Body of pancreas (tissue), 4 donors: ENCODE measurements at regions not wholly inside any gene's neighbourhood (a gene's known extent, or its start where the extent isn't known, plus 50 kb on each side); places are given as distances from the start of the nearest gene placed in this dataset.

ENCODE experiments used
- ATAC-seq: fragments of 150-250 bp; one replicate; pipeline ENCODE4 v1.9.1; 2016
- DNase-seq, 4 donors: peaks; one replicate each; pipeline ENCODE4 v3.0.0-alpha.2; 2019
- H3K27ac ChIP-seq, 4 donors: fragments of 200-600 bp; sonication (generic); 1 replicate in 3 of 4; 2 replicates in 1 of 4; pipeline versions ENCODE4 v1.5.1 to v1.6.1; 2016 to 2019; ENCODE audit warnings: mild to moderate bottlenecking in 1 of 4, mixed read lengths in 1 of 4, moderate library complexity in 1 of 4
- H3K27me3 ChIP-seq, 2 donors: fragments of 200-600 bp; sonication (generic); one replicate each; pipeline ENCODE4 v1.6.0; 2016; ENCODE audit warnings: mild to moderate bottlenecking in 1 of 2
- H3K36me3 ChIP-seq, 2 donors: fragments of 200-600 bp; sonication (generic); replicated peaks in 1 of 2; 2 replicates each; pipeline ENCODE4 v1.5.1; 2016; ENCODE audit warnings: low read depth in 2 of 2; ENCODE audit not compliant: insufficient read depth in 1 of 2
- H3K4me1 ChIP-seq: fragments of 200-600 bp; sonication (generic); one replicate; pipeline ENCODE4 v1.6.0; 2016
- H3K4me3 ChIP-seq, 2 donors: fragments of 200-600 bp; sonication (generic); 1 replicate in 1 of 2; 2 replicates in 1 of 2; pipeline ENCODE4 v1.5.1; 2016 to 2019
- H3K9me3 ChIP-seq, 3 donors: fragments of 200-600 bp; sonication (generic); 1 replicate in 2 of 3; 2 replicates in 1 of 3; pipeline ENCODE4 v1.5.1; 2016
- POLR2A ChIP-seq, 3 donors: fragments of 450-650 bp; IDR thresholded peaks; one replicate each; pipeline ENCODE4 v1.6.1; 2016; ENCODE audit warnings: antibody characterized with exemption in 3 of 3, mild to moderate bottlenecking in 2 of 3
- WGBS, 2 donors: methylation state at CpG; one replicate each; pipeline ENCODE4 v1.1.5; 2017; 5-methylcytosine and 5-hydroxymethylcytosine counted together
- intact Hi-C: fragments of 100-400 bp; cut with DNase I; formaldehyde crosslinking; loops from one replicate; pipeline ENCODE4 v1.15.1; 2023
- TF ChIP-seq, protein P1 (sequence below), 7 experiments: fragments of 450-650 bp in 4 of 7; fragments of 200-600 bp in 3 of 7; sonication (generic) in 3 of 7; IDR thresholded peaks; one replicate each; pipeline ENCODE4 v1.5.1; 2016 to 2019; ENCODE audit warnings: antibody characterized with exemption in 7 of 7

DNA sequence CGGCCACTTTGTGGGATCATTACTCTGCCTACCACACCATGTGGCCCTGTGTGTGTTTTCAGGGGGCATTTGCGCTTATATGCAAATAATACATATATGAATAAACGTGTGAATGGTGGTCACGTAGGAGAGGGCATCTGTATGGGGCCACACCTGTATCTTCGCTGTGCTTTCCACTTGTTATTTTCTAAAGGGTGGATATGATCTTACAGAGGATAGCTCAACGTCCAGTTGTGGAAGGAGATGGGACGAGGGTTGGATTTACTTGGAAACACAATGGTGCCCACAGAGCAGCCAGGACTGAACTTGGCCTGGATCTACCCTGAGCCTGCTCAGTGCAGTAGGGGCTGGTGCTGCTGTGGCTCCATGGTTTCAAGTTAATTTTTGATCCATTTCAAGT is 93.3 kb downstream of the YTHDF1 start:
- H3K9me3 ChIP-seq, result no peaks in the 10 kb centered on the region
- no peak for TF ChIP-seq POLR2A (IDR thresholded peaks at IDR 0.05)
- TF ChIP-seq, protein P1, sequence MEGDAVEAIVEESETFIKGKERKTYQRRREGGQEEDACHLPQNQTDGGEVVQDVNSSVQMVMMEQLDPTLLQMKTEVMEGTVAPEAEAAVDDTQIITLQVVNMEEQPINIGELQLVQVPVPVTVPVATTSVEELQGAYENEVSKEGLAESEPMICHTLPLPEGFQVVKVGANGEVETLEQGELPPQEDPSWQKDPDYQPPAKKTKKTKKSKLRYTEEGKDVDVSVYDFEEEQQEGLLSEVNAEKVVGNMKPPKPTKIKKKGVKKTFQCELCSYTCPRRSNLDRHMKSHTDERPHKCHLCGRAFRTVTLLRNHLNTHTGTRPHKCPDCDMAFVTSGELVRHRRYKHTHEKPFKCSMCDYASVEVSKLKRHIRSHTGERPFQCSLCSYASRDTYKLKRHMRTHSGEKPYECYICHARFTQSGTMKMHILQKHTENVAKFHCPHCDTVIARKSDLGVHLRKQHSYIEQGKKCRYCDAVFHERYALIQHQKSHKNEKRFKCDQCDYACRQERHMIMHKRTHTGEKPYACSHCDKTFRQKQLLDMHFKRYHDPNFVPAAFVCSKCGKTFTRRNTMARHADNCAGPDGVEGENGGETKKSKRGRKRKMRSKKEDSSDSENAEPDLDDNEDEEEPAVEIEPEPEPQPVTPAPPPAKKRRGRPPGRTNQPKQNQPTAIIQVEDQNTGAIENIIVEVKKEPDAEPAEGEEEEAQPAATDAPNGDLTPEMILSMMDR (IDR thresholded peaks at IDR 0.05), result no peak
- no peak for DNase-seq
- H3K4me3 ChIP-seq, result no peak overlapping the region
- H3K27ac ChIP-seq, result no peak overlapping the region
- no peaks in the 10 kb centered on the region for H3K27me3 ChIP-seq
- intact Hi-C loops, result no loop called here
- H3K36me3 ChIP-seq, result no peaks in the 10 kb centered on the region
- H3K4me1 ChIP-seq, result no peaks in the 10 kb centered on the region
- ATAC-seq, result no peak
- WGBS, 2 donors, result 48 to 57% methylated on average over 7 of the region's 7 CpGs

DNA sequence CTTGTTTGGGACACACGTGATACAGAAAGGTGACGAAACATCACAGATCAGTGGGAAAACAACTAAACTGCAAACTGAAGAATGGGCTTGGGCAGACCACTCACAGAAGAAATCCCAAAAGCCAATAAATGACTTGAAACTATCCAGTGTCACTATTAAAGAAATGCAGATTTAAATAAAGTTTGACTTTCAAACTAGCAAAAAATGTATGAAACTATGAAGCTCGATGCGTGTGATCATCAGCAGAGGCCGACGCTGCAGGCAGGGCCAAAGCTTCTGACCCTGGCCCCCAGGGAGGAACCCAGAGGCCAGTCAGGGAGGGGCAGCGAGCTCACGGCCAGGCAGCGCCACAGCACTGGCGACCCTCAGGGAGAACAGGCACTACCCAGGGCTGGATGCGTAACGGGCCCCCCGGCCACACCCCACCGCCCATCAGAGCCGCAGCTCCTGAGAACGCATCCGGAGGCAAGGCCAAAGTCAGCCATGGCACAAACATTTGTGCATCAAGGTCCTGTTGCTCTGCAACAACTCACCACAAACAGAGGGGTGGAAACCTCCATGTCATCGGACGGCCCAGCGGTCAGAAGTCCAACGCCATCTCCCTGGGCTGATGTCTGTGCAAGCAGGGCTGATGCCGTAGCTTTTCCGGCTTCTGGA is 94.1 kb downstream of the YTHDF1 start:
- Histone ChIP-seq H3K27ac (no peak overlapping the region), H3K36me3 (no peaks in the 10 kb centered on the region), H3K4me1 (no peaks in the 10 kb centered on the region), H3K27me3 (peaks cover 0 to under 1% of the 10 kb centered on the region in 2 donors), H3K4me3 (no peak overlapping the region), H3K9me3 (no peaks in the 10 kb centered on the region)
- no peak for ATAC-seq
- 68 to 80% methylated on average over 11 to 23 of the region's 23 CpGs for WGBS, 2 donors
- TF ChIP-seq, protein P1 (IDR thresholded peaks at IDR 0.05), result no peak
- TF ChIP-seq POLR2A (IDR thresholded peaks at IDR 0.05), result no peak
- intact Hi-C loops, result no loop called here
- DNase-seq, result peak in 2 of 4 donors; percentile 2 to 6

DNA sequence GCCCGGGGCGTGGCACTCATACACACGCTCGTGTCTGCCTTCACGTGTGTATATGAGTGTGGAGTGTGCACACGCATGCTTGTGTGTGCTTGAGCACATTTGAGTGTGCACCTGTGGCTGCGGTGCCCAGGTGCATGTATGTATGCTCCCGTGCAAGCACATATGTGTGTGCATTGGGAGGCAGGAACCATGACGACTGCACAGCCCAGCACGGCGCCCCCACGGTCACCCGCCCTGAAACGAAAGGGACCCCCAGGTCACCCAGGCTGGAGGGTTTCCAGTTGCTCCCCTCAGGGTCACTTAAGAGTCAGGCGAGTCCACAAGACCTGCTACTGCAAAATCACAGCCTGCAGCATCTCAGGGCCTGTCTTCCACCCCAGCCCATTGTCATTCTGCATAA is 94.7 kb downstream of the YTHDF1 start:
- no peak overlapping the region for H3K27ac ChIP-seq
- no peak for ATAC-seq
- intact Hi-C loops, result no loop called here
- no peaks in the 10 kb centered on the region for H3K36me3 ChIP-seq
- no peaks in the 10 kb centered on the region for H3K9me3 ChIP-seq
- peak in 1 of 4 donors; percentile 1 for DNase-seq
- no peaks in the 10 kb centered on the region for H3K4me1 ChIP-seq
- H3K27me3 ChIP-seq, result peaks cover 0 to 7% of the 10 kb centered on the region in 2 donors
- no peak for TF ChIP-seq POLR2A (IDR thresholded peaks at IDR 0.05)
- TF ChIP-seq, protein P1 (IDR thresholded peaks at IDR 0.05), result no peak
- no peak overlapping the region for H3K4me3 ChIP-seq
- 68 to 75% methylated on average over 12 to 15 of the region's 15 CpGs for WGBS, 2 donors

DNA sequence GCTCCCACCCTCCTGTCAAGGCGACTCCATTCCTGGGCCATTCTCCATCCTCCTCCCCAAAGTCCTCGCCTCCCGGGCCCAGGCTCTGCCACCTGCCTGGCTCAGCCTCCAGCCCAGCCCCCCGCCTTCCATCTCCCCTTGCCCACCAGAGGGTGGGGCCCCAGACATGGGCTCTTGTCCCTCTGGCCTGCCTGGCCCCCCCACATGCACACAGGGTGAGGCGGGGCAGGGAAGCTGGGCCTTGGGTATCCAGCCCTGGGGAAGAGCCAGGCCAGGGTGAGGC is 95.2 kb downstream of the YTHDF1 start:
- H3K9me3 ChIP-seq, result no peaks in the 10 kb centered on the region
- ATAC-seq (no peak), DNase-seq (no peak)
- no peak for TF ChIP-seq POLR2A (IDR thresholded peaks at IDR 0.05)
- no peaks in the 10 kb centered on the region for H3K4me1 ChIP-seq
- no peak overlapping the region for H3K27ac ChIP-seq
- peaks cover 0 to 9% of the 10 kb centered on the region in 2 donors for H3K27me3 ChIP-seq
- no peak overlapping the region for H3K4me3 ChIP-seq
- WGBS, 2 donors, result 41 to 49% methylated on average over 4 to 5 of the region's 5 CpGs
- intact Hi-C loops, result no loop called here
- H3K36me3 ChIP-seq, result no peaks in the 10 kb centered on the region

DNA sequence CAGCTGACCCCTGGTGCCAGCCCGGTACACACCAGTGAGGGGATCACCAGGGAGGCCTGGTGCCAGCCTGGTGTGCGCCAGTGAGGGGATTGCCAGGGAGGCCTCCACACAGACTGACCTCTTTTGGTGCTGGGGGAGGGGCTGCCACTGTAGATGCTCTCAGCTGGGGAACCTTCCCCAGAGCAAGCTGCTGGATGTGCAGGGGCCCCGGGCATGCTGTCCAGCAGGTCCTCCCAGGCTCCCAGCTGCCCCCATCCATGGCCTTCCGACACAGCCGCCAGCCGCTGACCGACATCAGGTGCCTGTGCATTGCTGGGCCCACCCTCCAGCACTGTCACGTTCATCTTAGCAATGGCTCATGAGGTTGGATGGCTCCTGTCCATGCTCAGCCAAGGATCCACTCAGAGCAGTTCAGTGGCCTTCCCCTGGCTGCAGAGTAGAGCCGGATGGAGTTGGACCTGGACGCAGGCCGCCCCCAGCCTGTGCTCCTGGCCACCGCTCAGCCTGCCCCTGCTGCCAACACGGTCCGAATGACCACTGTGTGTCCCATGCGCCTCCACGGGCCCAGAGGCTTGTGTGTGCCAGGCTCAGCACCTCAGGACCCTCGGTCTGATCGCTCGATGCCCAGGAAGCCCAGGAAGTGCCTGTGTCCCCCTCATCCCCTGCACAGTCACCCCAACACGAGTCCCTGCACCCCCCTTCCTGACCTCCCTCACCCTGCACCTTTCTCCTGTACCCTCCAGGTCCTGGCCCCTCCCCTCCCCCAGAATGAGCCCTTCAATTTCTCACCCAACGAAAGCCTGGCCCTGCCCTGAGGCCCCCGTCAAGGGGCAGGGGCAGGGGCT is 95.7 kb downstream of the YTHDF1 start:
- no peak overlapping the region for H3K27ac ChIP-seq
- no peak overlapping the region for H3K4me3 ChIP-seq
- TF ChIP-seq, protein P1 (IDR thresholded peaks at IDR 0.05), result no peak
- no peak for TF ChIP-seq POLR2A (IDR thresholded peaks at IDR 0.05)
- WGBS, 2 donors, result 38 to 48% methylated on average over 7 to 22 of the region's 22 CpGs
- ATAC-seq (no peak), DNase-seq (no peak)
- no peaks in the 10 kb centered on the region for H3K4me1 ChIP-seq
- H3K9me3 ChIP-seq, result no peaks in the 10 kb centered on the region
- intact Hi-C loops, result no loop called here
- H3K27me3 ChIP-seq, result peaks cover 0 to 9% of the 10 kb centered on the region in 2 donors
- H3K36me3 ChIP-seq, result no peaks in the 10 kb centered on the region
